OCI-LY3 (cell line): ENCODE measurements at regions not wholly inside any gene's neighbourhood (a gene's known extent, or its start where the extent isn't known, plus 50 kb on each side); places are given as distances from the start of the nearest gene placed in this dataset.

Source experiments
- H2AFZ ChIP-seq: fragments of 200-600, 300-600 bp; shearing (Covaris generic); 2 replicates; pipeline ENCODE4 v1.6.0; 2014; ENCODE audit warnings: antibody characterized with exemption, low read depth, low read length
- H3K27ac ChIP-seq: fragments of 200-600, 300-600 bp; sonication (generic); 2 replicates; pipeline ENCODE4 v1.5.1; 2014; ENCODE audit warnings: mild to moderate bottlenecking, low read length, moderate library complexity, mixed read lengths
- H3K27me3 ChIP-seq: fragments of 200-600, 300-600 bp; sonication (generic); 2 replicates; pipeline ENCODE4 v1.6.1; 2014; ENCODE audit warnings: low read depth, low read length, mixed read lengths
- H3K36me3 ChIP-seq: fragments of 200-600, 300-600 bp; sonication (generic); replicated peaks from 2 replicates; pipeline ENCODE3; 2014; ENCODE audit warnings: low read depth, low read length, mixed read lengths
- H3K4me1 ChIP-seq: fragments of 300-600, 200-600 bp; sonication (generic); 2 replicates; pipeline ENCODE4 v1.6.1; 2014; ENCODE audit warnings: low read length, mixed read lengths
- H3K4me2 ChIP-seq: fragments of 200-600, 300-600 bp; sonication (generic); 2 replicates; pipeline ENCODE4 v1.6.1; 2014; ENCODE audit warnings: low read length, mixed read lengths
- H3K4me3 ChIP-seq: fragments of 300-600, 200-600 bp; sonication (generic); 2 replicates; pipeline ENCODE4 v1.5.1; 2014; ENCODE audit warnings: antibody characterized with exemption, mild to moderate bottlenecking, low read length, moderate library complexity
- H3K79me2 ChIP-seq: fragments of 300-600, 200-600 bp; shearing (Covaris generic); 2 replicates; pipeline ENCODE4 v1.6.1; 2014; ENCODE audit warnings: mild to moderate bottlenecking, low read length, mixed read lengths
- H3K9ac ChIP-seq: fragments of 300-600, 200-600 bp; shearing (Covaris generic); 2 replicates; pipeline ENCODE4 v1.6.0; 2014; ENCODE audit warnings: mild to moderate bottlenecking, low read length, moderate library complexity
- H3K9me3 ChIP-seq: fragments of 200-600, 300-600 bp; shearing (Covaris generic); 2 replicates; pipeline ENCODE4 v1.6.1; 2014; ENCODE audit warnings: low read length, mixed read lengths; ENCODE audit not compliant: insufficient read depth
- H4K20me1 ChIP-seq: fragments of 200-600, 300-600 bp; sonication (generic); 2 replicates; pipeline ENCODE4 v1.6.1; 2016; ENCODE audit warnings: low read length, mixed read lengths; ENCODE audit not compliant: insufficient read depth
- EZH2phosphoT487 ChIP-seq: fragments of 200-600 bp; shearing (Covaris generic); IDR thresholded peaks from 2 replicates; pipeline ENCODE4 v1.6.1; 2018; ENCODE audit warnings: antibody characterized with exemption, mixed run types, low read depth
- TF ChIP-seq, protein P1 (sequence below): fragments of 200-600, 300-600 bp; sonication (generic); IDR thresholded peaks from 2 replicates; pipeline ENCODE4 v1.5.1; 2014; ENCODE audit warnings: antibody characterized with exemption, low read length, low read depth

DNA sequence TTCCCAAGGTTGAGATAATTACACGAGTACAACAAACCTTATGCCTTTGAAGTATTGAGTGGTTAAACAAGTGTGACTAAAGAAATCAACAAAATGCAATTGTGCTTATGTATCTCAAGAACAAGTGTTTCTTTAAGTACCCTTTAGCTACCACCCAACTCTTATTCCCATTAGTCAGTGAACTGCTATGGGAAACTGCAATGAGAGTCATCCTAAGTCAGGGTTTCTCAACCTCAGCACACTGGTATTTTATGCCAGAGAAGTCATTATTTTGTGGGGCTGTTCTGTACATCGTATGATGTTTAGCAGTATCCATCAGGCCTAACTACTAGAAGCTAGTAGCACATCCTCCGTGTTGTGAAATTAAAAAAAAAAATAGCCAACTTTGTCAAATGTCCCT is 549.1 kb upstream of the BOD1L1 start:
- Histone ChIP-seq H2AFZ (no peak overlapping the region), H3K27ac (no peak overlapping the region), H3K9ac (no peak overlapping the region)

GRCh38 chr4:14177987-14178386 is 550.5 kb upstream of the BOD1L1 start:
- peak overlapping the region; percentile 34; the same call in 1 of the 2 replicates for H3K9ac ChIP-seq
- H2AFZ ChIP-seq = no peak overlapping the region
- no peaks in the 10 kb centered on the region for H4K20me1 ChIP-seq
- peak overlapping the region; percentile 33 for H3K4me3 ChIP-seq
- TF ChIP-seq EZH2phosphoT487 = no peak
- TF ChIP-seq, protein P1, sequence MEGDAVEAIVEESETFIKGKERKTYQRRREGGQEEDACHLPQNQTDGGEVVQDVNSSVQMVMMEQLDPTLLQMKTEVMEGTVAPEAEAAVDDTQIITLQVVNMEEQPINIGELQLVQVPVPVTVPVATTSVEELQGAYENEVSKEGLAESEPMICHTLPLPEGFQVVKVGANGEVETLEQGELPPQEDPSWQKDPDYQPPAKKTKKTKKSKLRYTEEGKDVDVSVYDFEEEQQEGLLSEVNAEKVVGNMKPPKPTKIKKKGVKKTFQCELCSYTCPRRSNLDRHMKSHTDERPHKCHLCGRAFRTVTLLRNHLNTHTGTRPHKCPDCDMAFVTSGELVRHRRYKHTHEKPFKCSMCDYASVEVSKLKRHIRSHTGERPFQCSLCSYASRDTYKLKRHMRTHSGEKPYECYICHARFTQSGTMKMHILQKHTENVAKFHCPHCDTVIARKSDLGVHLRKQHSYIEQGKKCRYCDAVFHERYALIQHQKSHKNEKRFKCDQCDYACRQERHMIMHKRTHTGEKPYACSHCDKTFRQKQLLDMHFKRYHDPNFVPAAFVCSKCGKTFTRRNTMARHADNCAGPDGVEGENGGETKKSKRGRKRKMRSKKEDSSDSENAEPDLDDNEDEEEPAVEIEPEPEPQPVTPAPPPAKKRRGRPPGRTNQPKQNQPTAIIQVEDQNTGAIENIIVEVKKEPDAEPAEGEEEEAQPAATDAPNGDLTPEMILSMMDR = no peak
- H3K27ac ChIP-seq = peak overlapping the region; percentile 81
- H3K27me3 ChIP-seq = peaks cover 4% of the 10 kb centered on the region
- H3K79me2 ChIP-seq = no peaks in the 10 kb centered on the region
- H3K36me3 ChIP-seq = peaks cover 2% of the 10 kb centered on the region
- no peaks in the 10 kb centered on the region for H3K9me3 ChIP-seq
- H3K4me2 ChIP-seq = peak overlapping the region; percentile 64
- peaks cover 46% of the 10 kb centered on the region for H3K4me1 ChIP-seq

More for the DNA sequence above, 549.1 kb upstream of the BOD1L1 start:
- Histone ChIP-seq H3K4me3 (no peak overlapping the region), H3K27me3 (peaks cover 4% of the 10 kb centered on the region), H3K9me3 (no peaks in the 10 kb centered on the region), H3K79me2 (no peaks in the 10 kb centered on the region), H3K36me3 (no peaks in the 10 kb centered on the region), H3K4me1 (peaks cover 34% of the 10 kb centered on the region), H4K20me1 (no peaks in the 10 kb centered on the region), H3K4me2 (no peak overlapping the region)
- no peak for TF ChIP-seq EZH2phosphoT487
- TF ChIP-seq, protein P1 = no peak

DNA sequence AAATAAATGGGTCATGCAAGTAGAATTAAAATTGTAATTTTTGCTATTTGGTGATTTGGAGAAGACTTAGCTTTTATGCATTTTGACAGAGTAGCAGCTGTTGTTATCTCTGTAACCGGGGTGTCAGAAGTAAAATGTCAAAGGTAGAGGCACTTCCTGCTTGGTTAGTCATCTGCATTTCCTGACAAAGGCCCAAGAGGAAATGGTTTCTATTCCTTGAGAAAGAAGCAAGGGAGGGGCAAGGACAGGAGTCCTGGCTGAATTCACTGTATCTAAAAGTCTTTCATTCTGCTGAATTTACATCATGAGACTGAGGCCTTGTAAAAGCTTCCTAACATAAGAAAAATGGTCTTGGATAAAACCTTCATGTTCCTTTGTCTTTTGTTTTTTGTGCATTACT is 550.9 kb upstream of the BOD1L1 start:
- H3K9ac ChIP-seq = peak overlapping the region; percentile 31; the same call in 1 of the 2 replicates
- peak overlapping the region; percentile 33; the same call in 1 of the 2 replicates for H3K4me3 ChIP-seq
- H3K4me1 ChIP-seq = peaks cover 46% of the 10 kb centered on the region
- H3K9me3 ChIP-seq = no peaks in the 10 kb centered on the region
- H4K20me1 ChIP-seq = no peaks in the 10 kb centered on the region
- H3K4me2 ChIP-seq = peak overlapping the region; percentile 64
- TF ChIP-seq, protein P1 = no peak
- no peak for TF ChIP-seq EZH2phosphoT487
- H3K27me3 ChIP-seq = peaks cover 4% of the 10 kb centered on the region
- H3K79me2 ChIP-seq = no peaks in the 10 kb centered on the region
- peak overlapping the region; percentile 81 for H3K27ac ChIP-seq
- H2AFZ ChIP-seq = no peak overlapping the region
- H3K36me3 ChIP-seq = peaks cover 2% of the 10 kb centered on the region

DNA sequence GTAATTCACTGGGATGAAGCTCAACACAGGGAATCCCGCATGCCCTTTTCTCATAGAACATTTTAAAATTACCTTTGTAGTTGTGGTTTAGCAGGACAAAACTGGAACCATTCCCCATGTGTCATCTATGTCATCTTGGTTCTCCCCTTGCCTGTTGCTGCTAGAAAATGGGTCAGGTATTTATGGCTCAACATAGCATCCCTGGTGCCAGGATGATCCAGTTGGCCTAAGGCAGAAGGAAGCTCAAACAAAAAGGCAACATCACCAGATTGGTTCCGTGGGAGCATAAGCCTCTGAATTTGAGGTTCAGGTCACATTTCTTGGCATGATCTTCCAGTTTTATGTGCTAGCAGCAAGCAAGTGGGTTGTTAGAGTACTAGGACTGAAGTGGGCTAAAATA is 552.6 kb upstream of the BOD1L1 start:
- Histone ChIP-seq H3K27me3 (peaks cover 4% of the 10 kb centered on the region), H2AFZ (no peak overlapping the region), H3K27ac (no peak overlapping the region)

More for the DNA sequence above, 552.6 kb upstream of the BOD1L1 start:
- no peak overlapping the region for H3K9ac ChIP-seq
- no peaks in the 10 kb centered on the region for H3K9me3 ChIP-seq
- TF ChIP-seq EZH2phosphoT487 = no peak
- TF ChIP-seq, protein P1 = no peak
- peaks cover 2% of the 10 kb centered on the region for H3K36me3 ChIP-seq
- no peak overlapping the region for H3K4me2 ChIP-seq
- no peaks in the 10 kb centered on the region for H4K20me1 ChIP-seq
- no peaks in the 10 kb centered on the region for H3K79me2 ChIP-seq
- H3K4me1 ChIP-seq = peaks cover 46% of the 10 kb centered on the region
- H3K4me3 ChIP-seq = no peak overlapping the region
